SU-DHL-6 (cell line): ENCODE measurements at regions not wholly inside any gene's neighbourhood (a gene's known extent, or its start where the extent isn't known, plus 50 kb on each side); places are given as distances from the start of the nearest gene placed in this dataset.
A peak's percentile ranks its signal among the peaks of the same experiment; 100 is the strongest.

Experiments
- H2AFZ ChIP-seq: fragments of 200-600 bp; sonication (generic); 2 replicates; pipeline ENCODE4 v1.6.1; 2014; ENCODE audit warnings: low read depth, mild to moderate bottlenecking, moderate library complexity, mixed read lengths, antibody characterized with exemption, low read length; ENCODE audit not compliant: severe bottlenecking
- H3F3A ChIP-seq: fragments of 200-600 bp; shearing (Covaris generic); 2 replicates; pipeline ENCODE4 v1.6.0; 2016; ENCODE audit warnings: antibody characterized with exemption, mild to moderate bottlenecking; ENCODE audit not compliant: insufficient read depth
- H3K27ac ChIP-seq: fragments of 200-600 bp; sonication (generic); 2 replicates; pipeline ENCODE4 v1.5.1; 2016; ENCODE audit warnings: low read depth, mild to moderate bottlenecking, low read length, moderate library complexity, mixed read lengths
- H3K27me3 ChIP-seq: fragments of 200-600 bp; sonication (generic), shearing (Covaris generic); 2 replicates; pipeline ENCODE4 v1.6.0; 2014; ENCODE audit warnings: mild to moderate bottlenecking, low read length
- H3K36me3 ChIP-seq: fragments of 200-600 bp; sonication (generic); 2 replicates; pipeline ENCODE4 v1.6.1; 2014; ENCODE audit warnings: mild to moderate bottlenecking, low read length, mixed read lengths
- H3K4me2 ChIP-seq: fragments of 300-600, 200-600 bp; shearing (Covaris generic), sonication (generic); 2 replicates; pipeline ENCODE4 v1.6.0; 2014; ENCODE audit warnings: low read length, low read depth, mild to moderate bottlenecking; ENCODE audit not compliant: poor library complexity, severe bottlenecking
- H3K4me3 ChIP-seq: fragments of 200-600 bp; sonication (generic); 2 replicates; pipeline ENCODE4 v1.5.1; 2014; ENCODE audit warnings: antibody characterized with exemption, low read length, mild to moderate bottlenecking, mixed read lengths; ENCODE audit not compliant: insufficient read depth, poor library complexity, severe bottlenecking
- H3K79me2 ChIP-seq: fragments of 200-600 bp; sonication (generic); 2 replicates; pipeline ENCODE4 v1.6.1; 2014; ENCODE audit warnings: mild to moderate bottlenecking, low read length, moderate library complexity; ENCODE audit not compliant: insufficient read depth
- H3K9ac ChIP-seq: fragments of 200-600 bp; sonication (generic); 2 replicates; pipeline ENCODE4 v1.7.0; 2014; ENCODE audit warnings: mild to moderate bottlenecking, low read length
- H3K9me2 ChIP-seq: fragments of 200-600 bp; sonication (generic); replicated peaks from 2 replicates; pipeline ENCODE4 v1.6.1; 2014; ENCODE audit warnings: low read length; ENCODE audit not compliant: insufficient read depth
- H3K9me3 ChIP-seq: fragments of 200-600 bp; sonication (generic); 2 replicates; pipeline ENCODE4 v1.6.1; 2014; ENCODE audit warnings: low read length, mixed read lengths; ENCODE audit not compliant: insufficient read depth
- H4K20me1 ChIP-seq: fragments of 200-600 bp; sonication (generic); 2 replicates; pipeline ENCODE4 v1.6.1; 2014; ENCODE audit warnings: low read depth, mild to moderate bottlenecking, antibody characterized with exemption, low read length, moderate library complexity, mixed read lengths
- CTCF ChIP-seq: fragments of 200-600 bp; sonication (generic); IDR thresholded peaks from one replicate; pipeline ENCODE4 v1.5.1; 2017; ENCODE audit warnings: antibody characterized with exemption, mild to moderate bottlenecking, low read length, moderate library complexity; ENCODE audit not compliant: insufficient read depth, poor library complexity, severe bottlenecking
- EZH2phosphoT487 ChIP-seq: fragments of 200-600 bp; sonication (generic), shearing (Covaris generic); conservative IDR thresholded peaks from 2 replicates; pipeline ENCODE4 v1.6.1; 2018; ENCODE audit warnings: mild to moderate bottlenecking, antibody characterized with exemption, low read length, moderate library complexity, mixed read lengths

GRCh38 chr21:23612210-23612609, 1995.1 kb downstream of the MRPL39 start:
- no peak overlapping the region for H3K9ac ChIP-seq
- TF ChIP-seq EZH2phosphoT487 (no peak), CTCF (no peak)
- no peak overlapping the region for H2AFZ ChIP-seq
- H4K20me1 ChIP-seq = no peaks in the 10 kb centered on the region
- no peak overlapping the region for H3K27ac ChIP-seq
- no peak overlapping the region for H3K4me2 ChIP-seq
- no peaks in the 10 kb centered on the region for H3K79me2 ChIP-seq
- H3K36me3 ChIP-seq = no peaks in the 10 kb centered on the region
- no peaks in the 10 kb centered on the region for H3K27me3 ChIP-seq
- H3K9me3 ChIP-seq = no peaks in the 10 kb centered on the region
- no peak overlapping the region for H3K4me3 ChIP-seq
- H3K9me2 ChIP-seq = no peaks in the 10 kb centered on the region
- no peaks in the 10 kb centered on the region for H3F3A ChIP-seq

- Histone ChIP-seq H3K27me3 (no peaks in the 10 kb centered on the region), H3K9me2 (no peaks in the 10 kb centered on the region), H3F3A (no peaks in the 10 kb centered on the region), H3K4me3 (no peak overlapping the region), H3K79me2 (no peaks in the 10 kb centered on the region), H3K9ac (no peak overlapping the region), H2AFZ (peak overlapping the region; percentile 51), H3K36me3 (no peaks in the 10 kb centered on the region), H3K4me2 (no peak overlapping the region), H3K27ac (no peak overlapping the region), H3K9me3 (no peaks in the 10 kb centered on the region), H4K20me1 (no peaks in the 10 kb centered on the region)
- TF ChIP-seq EZH2phosphoT487 (no peak), CTCF (no peak)
Observed at GRCh38 chr21:23607782-23608431, 1999.4 kb downstream of the MRPL39 start.

- Histone ChIP-seq H4K20me1 (no peaks in the 10 kb centered on the region), H3K36me3 (no peaks in the 10 kb centered on the region), H2AFZ (no peak overlapping the region), H3K79me2 (no peaks in the 10 kb centered on the region), H3K27me3 (no peaks in the 10 kb centered on the region), H3K27ac (no peak overlapping the region), H3K4me2 (no peak overlapping the region), H3K9me2 (no peaks in the 10 kb centered on the region), H3K9ac (no peak overlapping the region), H3K9me3 (0 out of 2 replicates have a peak, but pooled peaks cover 3% of the 10 kb centered on the region), H3F3A (no peaks in the 10 kb centered on the region), H3K4me3 (no peak overlapping the region)
- TF ChIP-seq CTCF (no peak), EZH2phosphoT487 (no peak)
Observed at GRCh38 chr21:23601549-23601948, 2005.7 kb downstream of the MRPL39 start.
